NOMO-1 (cell line): ENCODE measurements at regions not wholly inside any gene's neighbourhood (a gene's known extent, or its start where the extent isn't known, plus 50 kb on each side); places are given as distances from the start of the nearest gene placed in this dataset.
"Not testable (repeated sequence)": the region's sequence is repeated elsewhere in the genome, so short reads cannot be mapped to it uniquely, and the experiment has no call there.

Experiments
- DNase-seq, 2 experiments: peaks; one replicate each; lab custom pipeline; 2025; ENCODE audit not compliant: unreplicated experiment in 2 of 2; lab: John Stamatoyannopoulos, UW

DNA sequence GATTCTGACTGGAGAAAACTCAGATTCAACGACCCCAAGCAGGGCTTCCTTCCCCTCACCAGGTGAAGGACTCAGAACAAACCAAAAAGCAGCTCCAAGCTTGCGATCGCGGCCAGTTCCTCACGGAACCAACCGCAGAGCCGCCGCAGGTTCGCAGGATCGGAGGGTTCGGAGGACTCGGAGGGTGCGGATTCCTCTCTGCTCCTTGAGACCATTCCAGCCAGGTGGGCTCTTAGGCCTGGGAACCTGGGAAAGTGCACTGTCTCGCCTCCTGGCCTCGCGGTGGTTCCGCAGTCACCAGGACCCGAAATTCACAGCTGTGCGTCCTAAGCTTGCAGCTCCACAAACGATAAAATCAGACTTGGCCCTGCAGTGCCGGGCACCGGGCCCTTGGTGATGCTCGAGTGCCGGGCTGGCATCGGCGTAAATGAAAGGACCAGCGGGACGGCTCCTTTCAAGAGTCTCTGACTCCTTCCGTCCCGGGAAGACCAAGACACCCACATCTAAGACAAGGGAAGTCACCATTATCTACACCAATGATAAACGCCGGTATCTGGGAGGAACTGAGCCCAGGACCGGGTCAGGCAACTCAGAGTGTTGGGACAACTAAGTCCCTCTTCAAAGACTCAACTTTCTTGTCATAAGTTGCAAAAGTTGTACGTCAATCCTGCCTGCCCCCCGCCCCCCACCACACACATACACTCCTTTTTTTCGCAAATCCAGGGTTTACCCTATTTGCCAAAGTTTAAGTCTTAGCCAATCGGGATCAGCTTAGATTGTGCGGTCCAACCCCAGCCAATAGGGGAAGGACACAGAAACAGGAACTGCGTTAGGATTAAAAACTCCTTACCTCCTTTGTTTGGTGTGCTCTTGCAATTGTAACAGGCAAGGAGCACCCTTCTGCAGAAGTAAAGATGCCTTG, 69.8 kb upstream of the PRSS16 start:
- peak; percentile 81 to 82 for DNase-seq

DNA sequence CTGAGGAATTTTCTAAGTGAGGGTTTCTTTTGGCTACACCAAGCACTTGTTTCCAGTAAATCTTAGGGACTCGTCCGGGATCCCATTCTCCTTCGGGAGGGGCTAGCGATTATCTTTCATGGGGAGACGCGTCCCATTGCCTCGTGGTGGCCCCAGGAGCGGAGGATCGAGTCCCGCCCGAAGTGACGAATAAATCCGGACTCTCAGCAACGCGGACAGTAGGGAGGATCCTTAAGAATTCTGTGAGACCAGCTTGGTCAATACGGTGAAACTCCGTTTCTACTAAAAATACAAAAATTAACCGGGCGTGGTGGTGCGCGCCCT, 69.1 kb upstream of the PRSS16 start:
- DNase-seq = no peak

DNA sequence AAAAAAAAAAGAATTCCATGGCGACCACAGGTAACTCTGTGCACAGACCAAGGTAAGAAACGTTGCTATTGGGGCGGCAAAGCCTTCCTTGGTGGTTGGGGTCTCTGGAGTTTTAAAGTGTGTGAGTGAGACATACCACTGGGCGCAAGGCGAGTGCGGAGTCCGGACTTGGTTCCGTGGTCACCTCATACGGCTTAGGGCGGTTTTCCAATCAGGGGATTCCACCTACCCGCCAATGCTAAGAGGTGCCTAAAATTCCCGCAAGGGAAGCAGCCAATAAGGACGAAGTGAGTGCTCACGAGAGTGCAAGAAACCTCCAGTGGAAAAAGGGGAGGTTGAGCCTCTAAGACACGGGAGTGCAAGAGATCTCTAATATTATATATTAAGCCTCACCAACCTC, 68.6 kb upstream of the PRSS16 start:
- DNase-seq = no peak

DNA sequence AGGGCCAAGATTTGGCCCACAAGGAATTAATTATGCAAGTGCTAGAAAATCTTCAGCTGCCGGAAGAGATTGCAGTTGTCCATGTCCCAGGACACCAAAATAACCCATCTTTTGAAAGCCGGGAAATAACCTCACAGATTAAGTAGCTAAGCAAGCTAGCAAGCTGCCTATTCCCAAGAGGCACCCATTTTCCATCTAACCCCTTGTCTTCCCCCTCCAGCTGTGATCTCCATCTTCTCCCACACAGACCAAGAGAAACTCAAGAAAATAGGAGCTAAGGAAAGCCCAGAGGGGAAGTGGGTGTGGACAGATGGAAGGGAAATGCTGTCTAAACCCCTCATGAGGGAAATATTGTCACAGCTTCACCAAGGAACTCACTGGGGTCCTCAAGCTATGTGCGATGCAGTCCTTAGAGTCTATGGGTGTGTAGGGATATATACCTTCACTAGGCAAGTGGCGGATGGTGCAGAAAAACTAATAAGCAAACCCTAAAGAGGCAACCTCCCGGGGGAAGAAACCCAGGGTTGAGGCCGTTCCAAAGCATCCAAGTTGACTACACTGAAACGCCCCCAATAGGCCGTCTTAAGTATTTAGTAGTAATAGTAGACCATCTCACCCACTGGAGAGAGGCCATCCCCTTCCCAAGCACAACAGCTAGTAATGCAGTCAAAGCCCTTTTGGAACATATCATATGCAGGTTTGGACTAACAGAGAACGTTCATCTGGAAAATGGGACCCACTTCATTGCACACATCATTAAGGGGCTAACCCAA, 64.3 kb upstream of the PRSS16 start:
- DNase-seq = no peak

DNA sequence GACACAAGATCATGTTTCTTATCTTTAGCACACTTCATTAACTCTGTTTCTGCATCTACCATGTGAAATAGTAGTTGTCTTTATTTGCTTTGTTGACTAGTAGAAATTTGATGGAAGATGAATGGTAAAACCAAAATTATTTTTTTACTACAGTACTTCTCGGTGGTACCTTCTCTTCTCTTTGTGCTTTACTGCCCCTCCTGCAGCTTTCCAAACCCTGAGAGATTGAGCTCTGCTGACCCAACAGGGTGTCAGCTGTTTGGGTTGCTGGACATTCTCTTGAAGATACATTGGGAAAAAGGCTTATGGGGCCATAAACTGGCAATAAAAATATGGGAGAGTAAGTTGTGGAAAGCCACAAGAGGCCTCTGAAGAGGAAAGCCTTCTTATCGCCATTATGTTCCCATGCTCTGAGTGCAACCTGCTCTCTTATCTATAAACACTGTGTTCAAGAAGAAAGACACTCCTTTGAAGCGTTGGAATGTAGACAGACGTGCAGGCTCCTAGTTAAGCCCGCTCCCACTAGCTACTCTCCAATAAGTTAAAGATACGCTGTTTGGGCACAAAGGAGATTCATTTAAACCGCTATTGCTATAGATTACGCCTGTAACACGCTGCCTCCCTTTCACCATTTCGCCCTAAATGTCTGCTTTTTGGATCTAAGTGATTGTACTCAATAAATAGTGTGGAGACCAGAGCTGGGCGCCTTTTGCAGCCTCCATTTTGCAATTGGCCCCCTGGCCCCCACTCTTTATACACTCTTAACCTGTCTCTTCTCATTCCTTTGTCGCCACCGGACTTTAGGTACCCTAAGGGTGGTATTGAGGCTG, 60.1 kb upstream of the PRSS16 start:
- no peak for DNase-seq

DNA sequence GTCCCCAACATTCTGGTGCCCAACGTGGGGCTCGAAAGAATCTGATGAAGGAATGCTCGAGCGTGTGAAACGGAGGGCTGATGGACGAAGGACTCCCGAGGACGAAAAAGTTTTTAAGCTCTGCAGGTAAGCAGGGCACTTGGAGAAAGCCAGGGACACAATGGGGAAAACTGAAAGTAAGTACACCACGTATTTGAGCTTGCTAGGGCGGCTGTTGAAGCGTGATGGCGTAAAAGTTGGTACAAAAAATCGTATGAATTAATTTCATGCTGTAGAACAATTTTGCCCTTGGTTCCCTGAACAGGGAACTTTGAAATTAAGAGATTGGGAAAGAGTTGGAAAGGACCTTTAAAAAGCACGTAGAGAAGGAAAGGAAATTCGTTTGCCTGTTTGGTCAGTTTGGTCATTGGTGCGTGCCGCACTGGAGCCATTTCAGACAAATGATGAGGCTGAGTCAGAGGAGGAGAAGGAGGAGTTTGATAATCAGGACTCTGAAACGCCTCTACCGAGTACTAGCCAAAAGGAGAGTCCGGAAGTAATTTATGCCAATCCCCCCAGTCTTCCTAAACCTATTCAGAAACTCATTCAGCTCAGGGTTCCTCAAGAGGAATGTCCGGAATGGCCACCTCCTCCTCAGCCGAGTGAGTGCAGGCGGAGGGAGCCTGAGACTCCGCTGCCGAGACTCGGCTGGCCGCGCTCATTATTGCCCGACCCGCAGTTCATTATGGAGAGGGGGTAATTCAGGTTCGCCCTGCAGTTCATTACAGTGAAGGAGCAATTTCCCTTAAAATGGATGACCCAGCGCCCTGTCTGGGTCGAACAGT, 59.2 kb upstream of the PRSS16 start:
- DNase-seq = peak; percentile 58 to 70

DNA sequence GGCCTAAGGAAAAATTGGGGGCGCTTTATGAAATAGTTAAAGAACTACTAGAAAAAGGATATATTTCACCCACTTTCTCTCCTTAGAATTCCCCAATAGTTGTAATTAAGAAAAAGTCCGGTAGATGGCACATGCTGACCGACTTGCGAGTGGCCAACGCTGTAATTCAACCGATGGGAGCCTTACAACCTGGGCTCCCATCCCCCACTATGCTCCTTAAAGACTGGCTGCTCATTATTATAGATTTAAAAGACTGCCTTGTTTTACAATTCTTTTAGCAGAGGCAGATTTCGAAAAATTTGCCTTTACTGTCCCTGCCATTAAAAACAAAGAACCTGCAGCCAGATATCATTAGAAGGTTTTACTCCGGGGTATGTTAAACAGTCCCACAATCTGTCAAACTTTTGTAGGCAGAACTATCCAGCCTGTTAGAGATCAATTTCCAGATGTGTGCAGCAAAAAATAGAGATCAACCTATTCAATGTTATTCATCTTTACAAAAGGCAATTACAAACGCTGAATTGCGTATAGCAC, 58.5 kb upstream of the PRSS16 start:
- DNase-seq = peak; percentile 74 to 82

DNA sequence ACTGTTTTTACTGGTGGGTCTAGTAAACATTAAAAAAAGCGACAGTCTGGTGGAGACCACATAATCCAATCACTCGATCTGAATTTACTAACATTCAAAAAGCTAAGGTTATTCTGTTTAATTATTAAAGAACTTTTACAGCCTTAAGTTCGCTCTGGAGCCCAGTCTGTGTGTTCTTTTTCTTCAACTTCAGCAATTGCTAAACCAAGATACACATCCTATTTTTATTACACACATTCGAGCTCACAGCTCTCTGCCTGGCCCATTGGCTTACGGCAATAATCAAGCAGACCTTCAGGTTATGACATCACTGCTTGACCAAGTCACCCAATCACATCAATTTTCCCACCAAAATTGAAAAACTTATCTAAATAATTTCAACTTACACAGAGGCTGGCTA, 57.4 kb upstream of the PRSS16 start:
- DNase-seq = no peak

DNA sequence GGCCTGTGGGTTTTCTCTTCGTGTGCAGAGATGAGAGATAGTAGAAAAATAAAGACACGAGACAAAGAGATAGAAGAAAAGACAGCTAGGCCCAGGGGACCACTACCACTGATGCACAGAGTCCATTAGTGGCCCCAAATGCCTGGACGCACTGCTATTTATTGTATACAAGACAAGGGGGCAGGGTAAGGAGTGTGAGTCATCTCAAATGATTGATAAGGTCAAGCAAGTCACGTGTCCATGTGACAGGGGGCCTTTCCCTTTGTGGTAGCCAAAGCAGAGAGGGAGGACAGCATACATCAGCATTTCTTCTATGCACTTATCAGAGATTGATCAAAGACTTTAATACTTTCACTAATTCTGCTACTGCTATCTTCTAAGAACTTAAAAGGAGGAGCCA, 53.0 kb upstream of the PRSS16 start:
- not testable (repeated sequence) for DNase-seq

DNA sequence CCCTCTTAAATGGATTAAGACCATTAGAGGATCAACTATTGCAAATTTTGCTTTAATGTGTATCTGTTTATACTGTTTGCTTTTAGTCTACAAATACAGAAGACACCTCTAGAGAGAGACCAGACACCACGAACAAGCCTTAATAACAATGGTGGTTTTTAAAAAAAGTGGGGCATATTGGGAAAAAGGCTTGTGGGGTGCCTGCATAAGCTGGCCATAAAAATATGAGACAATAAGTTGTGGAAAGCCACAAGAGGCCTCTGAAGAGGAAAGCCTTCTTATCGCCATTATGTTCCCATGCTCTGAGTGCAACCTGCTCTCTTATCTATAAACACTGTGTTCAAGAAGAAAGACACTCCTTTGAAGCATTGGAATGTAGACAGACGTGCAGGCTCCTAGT, 52.0 kb upstream of the PRSS16 start:
- DNase-seq = not testable (repeated sequence)
